ENCODE measurements at regions not wholly inside any gene's neighbourhood (a gene's known extent, or its start where the extent isn't known, plus 50 kb on each side); places are given as distances from the start of the nearest gene placed in this dataset.

DNA sequence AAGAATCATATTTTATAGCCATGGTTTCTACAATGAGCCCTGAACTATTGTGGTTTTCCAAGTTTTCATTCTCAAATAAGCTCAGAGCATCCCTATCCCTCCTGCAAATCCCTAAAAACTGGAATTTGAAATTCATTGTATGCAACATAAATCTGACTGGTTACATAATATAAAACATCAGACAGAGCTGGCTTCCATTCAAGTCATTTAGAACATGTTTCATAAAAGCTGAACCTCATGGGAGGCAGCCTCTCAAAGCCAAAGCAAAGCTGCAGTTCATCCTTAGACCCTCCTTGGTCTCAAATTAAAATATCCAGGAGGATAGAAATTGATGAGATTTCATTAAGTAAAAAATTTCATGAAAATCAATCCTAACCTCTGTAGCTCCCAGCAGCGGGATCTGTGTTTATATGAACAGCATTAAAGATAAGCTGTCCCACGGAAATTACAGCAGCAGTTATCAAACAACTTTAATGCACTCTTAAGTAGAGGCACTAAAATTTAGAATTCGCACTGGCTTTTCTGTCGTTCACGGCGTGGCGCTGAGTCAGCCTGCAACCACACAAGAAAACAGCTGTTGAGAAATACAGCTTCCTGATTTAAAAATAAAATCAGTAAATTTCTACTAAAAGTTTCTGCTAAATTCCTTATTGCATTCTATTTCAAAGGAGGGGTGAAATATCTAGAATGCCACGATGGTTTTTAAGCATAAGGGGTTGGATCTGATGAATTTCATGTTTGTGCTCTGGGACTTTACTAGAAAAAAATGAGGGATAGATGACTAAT is 99.9 kb upstream of the TIAM1 start:
- Histone ChIP-seq H3K79me2 (ENCODE audit: low read length) (no peaks in the 10 kb centered on the region), H3K36me3 (ENCODE audit: insufficient read depth, low read length) (no peaks in the 10 kb centered on the region), H3K4me1 (ENCODE audit: low read length) (no peaks in the 10 kb centered on the region), H2AFZ (ENCODE audit: low read length) (no peak overlapping the region), H3K4me2 (ENCODE audit: low read depth, low read length, poor library complexity, severe bottlenecking) (no peak overlapping the region), H3K9me2 (replicated peaks; ENCODE audit: insufficient read depth, low read length) (no peaks in the 10 kb centered on the region), H3K27ac (ENCODE audit: low read length) (no peak overlapping the region), H3K9ac (ENCODE audit: low read length) (no peak overlapping the region), H3K27me3 (ENCODE audit: low read length) (no peaks in the 10 kb centered on the region), H3K4me3 (ENCODE audit: low read length) (no peak overlapping the region), H4K20me1 (ENCODE audit: insufficient read depth, low read depth, low read length) (no peaks in the 10 kb centered on the region), H3K9me3 (ENCODE audit: low read length) (no peaks in the 10 kb centered on the region)
- no peak for DNase-seq

DNA sequence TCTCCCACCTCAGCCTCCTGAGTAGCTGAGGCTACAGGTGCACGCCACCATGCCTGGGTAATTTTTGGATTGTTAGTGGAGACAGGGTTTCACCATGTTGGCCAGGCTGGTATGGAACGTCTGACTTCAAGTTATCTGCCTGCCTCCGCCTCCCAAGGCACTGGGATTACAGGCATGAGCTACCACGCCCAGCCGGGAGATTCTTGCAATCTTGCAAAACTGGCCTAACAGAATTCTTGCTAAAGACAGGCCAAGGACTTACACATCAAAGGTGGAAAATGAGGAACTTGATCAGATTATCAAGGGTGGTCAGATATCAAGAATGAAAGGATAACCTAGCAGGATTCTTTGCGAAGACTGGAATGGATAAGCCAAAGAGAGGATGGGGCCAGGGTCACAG is 98.3 kb upstream of the TIAM1 start:
- Histone ChIP-seq H3K9me3 (ENCODE audit: low read length) (no peaks in the 10 kb centered on the region), H3K27me3 (ENCODE audit: low read length) (no peaks in the 10 kb centered on the region), H3K9ac (ENCODE audit: low read length) (no peak overlapping the region), H3K36me3 (ENCODE audit: insufficient read depth, low read length) (no peaks in the 10 kb centered on the region), H3K4me2 (ENCODE audit: low read depth, low read length, poor library complexity, severe bottlenecking) (no peak overlapping the region), H3K4me1 (ENCODE audit: low read length) (no peaks in the 10 kb centered on the region), H2AFZ (ENCODE audit: low read length) (no peak overlapping the region), H3K9me2 (replicated peaks; ENCODE audit: insufficient read depth, low read length) (no peaks in the 10 kb centered on the region), H4K20me1 (ENCODE audit: insufficient read depth, low read depth, low read length) (no peaks in the 10 kb centered on the region), H3K4me3 (ENCODE audit: low read length) (no peak overlapping the region), H3K27ac (ENCODE audit: low read length) (no peak overlapping the region), H3K79me2 (ENCODE audit: low read length) (no peaks in the 10 kb centered on the region)
- DNase-seq: no peak

GRCh38 chr21:31429506-31429905 is 85.4 kb upstream of the TIAM1 start:
- Histone ChIP-seq H3K9ac (ENCODE audit: low read length) (no peak overlapping the region), H3K9me2 (replicated peaks; ENCODE audit: insufficient read depth, low read length) (no peaks in the 10 kb centered on the region)

DNA sequence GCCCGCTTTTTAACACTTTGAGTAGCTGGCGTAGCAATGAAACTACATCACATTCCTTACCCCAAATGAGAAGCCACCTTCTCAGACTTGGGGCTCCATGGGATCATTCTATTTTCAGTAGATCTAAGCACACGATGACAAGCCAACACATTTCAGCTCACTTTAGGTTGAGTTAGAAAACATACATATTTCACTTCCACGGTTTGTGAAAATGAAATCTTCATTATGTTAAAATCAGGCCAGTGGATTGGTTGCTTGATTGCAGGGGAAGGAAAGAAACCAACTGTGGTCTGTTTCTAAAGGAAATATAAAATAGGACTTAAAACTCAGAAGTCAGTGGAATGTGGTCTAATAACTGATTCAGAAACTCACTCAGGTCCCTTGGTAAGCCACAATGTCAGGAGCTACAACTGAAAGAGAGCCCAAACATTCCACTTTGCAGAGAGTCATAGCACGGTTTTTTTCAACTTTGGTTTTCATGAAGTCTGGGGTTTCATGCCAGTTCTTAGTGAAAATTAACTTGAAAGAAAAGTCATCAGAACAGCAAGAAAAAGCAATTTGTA is 82.3 kb upstream of the TIAM1 start:
- Histone ChIP-seq H3K79me2 (ENCODE audit: low read length) (no peaks in the 10 kb centered on the region), H3K9ac (ENCODE audit: low read length) (no peak overlapping the region), H3K4me1 (ENCODE audit: low read length) (no peaks in the 10 kb centered on the region), H3K9me3 (ENCODE audit: low read length) (no peaks in the 10 kb centered on the region), H3K4me2 (ENCODE audit: low read depth, low read length, poor library complexity, severe bottlenecking) (no peak overlapping the region), H3K36me3 (ENCODE audit: insufficient read depth, low read length) (no peaks in the 10 kb centered on the region), H3K27me3 (ENCODE audit: low read length) (no peaks in the 10 kb centered on the region), H3K27ac (ENCODE audit: low read length) (no peak overlapping the region), H4K20me1 (ENCODE audit: insufficient read depth, low read depth, low read length) (no peaks in the 10 kb centered on the region), H3K9me2 (replicated peaks; ENCODE audit: insufficient read depth, low read length) (no peaks in the 10 kb centered on the region), H2AFZ (ENCODE audit: low read length) (no peak overlapping the region), H3K4me3 (ENCODE audit: low read length) (no peak overlapping the region)
- no peak for DNase-seq

More at GRCh38 chr21:31429506-31429905, 85.4 kb upstream of the TIAM1 start:
- Histone ChIP-seq H3K36me3 (ENCODE audit: insufficient read depth, low read length) (no peaks in the 10 kb centered on the region), H3K27ac (ENCODE audit: low read length) (no peak overlapping the region), H3K4me3 (ENCODE audit: low read length) (no peak overlapping the region), H3K4me2 (ENCODE audit: low read depth, low read length, poor library complexity, severe bottlenecking) (no peak overlapping the region), H3K9me3 (ENCODE audit: low read length) (no peaks in the 10 kb centered on the region), H3K79me2 (ENCODE audit: low read length) (no peaks in the 10 kb centered on the region), H3K4me1 (ENCODE audit: low read length) (no peaks in the 10 kb centered on the region), H4K20me1 (ENCODE audit: insufficient read depth, low read depth, low read length) (no peaks in the 10 kb centered on the region), H2AFZ (ENCODE audit: low read length) (no peak overlapping the region), H3K27me3 (ENCODE audit: low read length) (no peaks in the 10 kb centered on the region)
- DNase-seq: no peak

DNA sequence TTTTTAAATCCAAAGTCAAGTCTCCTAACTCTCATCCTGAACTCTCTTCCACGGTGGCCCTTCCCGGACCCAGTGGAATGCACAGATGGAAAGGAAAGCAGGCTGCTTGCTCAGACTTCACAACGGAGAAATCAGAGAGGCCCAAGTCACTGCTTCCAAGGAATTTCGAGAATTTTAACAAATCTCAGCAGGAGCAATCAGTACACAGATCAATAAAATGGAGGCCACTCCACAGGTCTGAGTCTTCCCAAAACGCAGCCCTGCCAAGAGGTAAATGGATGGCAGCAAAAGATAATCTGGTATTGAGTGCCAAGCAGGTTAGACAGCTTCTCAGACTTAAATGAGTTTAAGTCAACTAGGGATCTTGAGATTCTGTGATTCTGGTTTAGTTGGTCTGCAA is 81.1 kb upstream of the TIAM1 start:
- Histone ChIP-seq H3K4me3 (ENCODE audit: low read length) (no peak overlapping the region), H3K4me2 (ENCODE audit: low read depth, low read length, poor library complexity, severe bottlenecking) (no peak overlapping the region), H3K9ac (ENCODE audit: low read length) (no peak overlapping the region), H3K4me1 (ENCODE audit: low read length) (no peaks in the 10 kb centered on the region), H3K79me2 (ENCODE audit: low read length) (no peaks in the 10 kb centered on the region), H3K27ac (ENCODE audit: low read length) (no peak overlapping the region), H3K27me3 (ENCODE audit: low read length) (no peaks in the 10 kb centered on the region), H3K9me3 (ENCODE audit: low read length) (no peaks in the 10 kb centered on the region), H4K20me1 (ENCODE audit: insufficient read depth, low read depth, low read length) (no peaks in the 10 kb centered on the region), H2AFZ (ENCODE audit: low read length) (no peak overlapping the region), H3K9me2 (replicated peaks; ENCODE audit: insufficient read depth, low read length) (no peaks in the 10 kb centered on the region), H3K36me3 (ENCODE audit: insufficient read depth, low read length) (no peaks in the 10 kb centered on the region)
- no peak for DNase-seq

GRCh38 chr21:31424058-31424457 is 80.0 kb upstream of the TIAM1 start:
- Histone ChIP-seq H3K79me2 (ENCODE audit: low read length) (no peaks in the 10 kb centered on the region), H3K27ac (ENCODE audit: low read length) (no peak overlapping the region), H3K36me3 (ENCODE audit: insufficient read depth, low read length) (no peaks in the 10 kb centered on the region), H3K27me3 (ENCODE audit: low read length) (no peaks in the 10 kb centered on the region), H4K20me1 (ENCODE audit: insufficient read depth, low read depth, low read length) (no peaks in the 10 kb centered on the region), H3K4me3 (ENCODE audit: low read length) (no peak overlapping the region), H3K4me2 (ENCODE audit: low read depth, low read length, poor library complexity, severe bottlenecking) (no peak overlapping the region), H3K9me2 (replicated peaks; ENCODE audit: insufficient read depth, low read length) (no peaks in the 10 kb centered on the region), H2AFZ (ENCODE audit: low read length) (no peak overlapping the region), H3K4me1 (ENCODE audit: low read length) (no peaks in the 10 kb centered on the region), H3K9ac (ENCODE audit: low read length) (no peak overlapping the region), H3K9me3 (ENCODE audit: low read length) (no peaks in the 10 kb centered on the region)
- no peak for DNase-seq

- Histone ChIP-seq H3K4me2 (ENCODE audit: low read depth, low read length, poor library complexity, severe bottlenecking) (no peak overlapping the region), H4K20me1 (ENCODE audit: insufficient read depth, low read depth, low read length) (no peaks in the 10 kb centered on the region), H3K27me3 (ENCODE audit: low read length) (no peaks in the 10 kb centered on the region), H3K27ac (ENCODE audit: low read length) (no peak overlapping the region), H3K4me3 (ENCODE audit: low read length) (no peak overlapping the region), H3K4me1 (ENCODE audit: low read length) (no peaks in the 10 kb centered on the region), H2AFZ (ENCODE audit: low read length) (no peak overlapping the region), H3K9me2 (replicated peaks; ENCODE audit: insufficient read depth, low read length) (no peaks in the 10 kb centered on the region), H3K9me3 (ENCODE audit: low read length) (no peaks in the 10 kb centered on the region), H3K79me2 (ENCODE audit: low read length) (no peaks in the 10 kb centered on the region), H3K36me3 (ENCODE audit: insufficient read depth, low read length) (no peaks in the 10 kb centered on the region), H3K9ac (ENCODE audit: low read length) (no peak overlapping the region)
- DNase-seq: no peak
Observed at GRCh38 chr21:31420988-31421387, 76.9 kb upstream of the TIAM1 start.

DNA sequence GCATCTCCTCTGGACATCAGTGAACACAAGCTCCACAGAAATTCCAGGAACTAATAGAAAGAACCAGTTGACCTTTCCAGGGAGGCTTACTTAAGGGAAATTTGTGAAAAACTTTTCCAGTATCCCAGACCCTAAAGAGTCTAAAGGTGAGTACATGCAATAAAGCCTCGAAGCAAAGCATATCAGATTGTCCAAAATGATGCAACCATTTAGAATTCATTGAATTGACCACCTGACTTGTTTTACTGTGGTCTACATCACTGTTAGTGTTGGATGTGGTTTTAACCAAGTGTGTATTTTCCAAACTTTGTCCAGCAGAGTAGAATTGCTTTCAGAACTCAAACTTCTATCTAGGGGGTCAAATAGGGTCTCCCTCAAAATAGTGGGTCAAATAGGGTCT is 76.3 kb upstream of the TIAM1 start:
- no peaks in the 10 kb centered on the region for H3K4me1 ChIP-seq (ENCODE audit: low read length)

More for the DNA sequence above, 76.3 kb upstream of the TIAM1 start:
- DNase-seq: no peak
- Histone ChIP-seq H3K9me2 (replicated peaks; ENCODE audit: insufficient read depth, low read length) (no peaks in the 10 kb centered on the region), H3K9ac (ENCODE audit: low read length) (no peak overlapping the region), H3K9me3 (ENCODE audit: low read length) (no peaks in the 10 kb centered on the region), H2AFZ (ENCODE audit: low read length) (no peak overlapping the region), H3K79me2 (ENCODE audit: low read length) (no peaks in the 10 kb centered on the region), H3K27me3 (ENCODE audit: low read length) (no peaks in the 10 kb centered on the region), H3K4me2 (ENCODE audit: low read depth, low read length, poor library complexity, severe bottlenecking) (no peak overlapping the region), H3K4me3 (ENCODE audit: low read length) (no peak overlapping the region), H3K36me3 (ENCODE audit: insufficient read depth, low read length) (no peaks in the 10 kb centered on the region), H3K27ac (ENCODE audit: low read length) (no peak overlapping the region), H4K20me1 (ENCODE audit: insufficient read depth, low read depth, low read length) (no peaks in the 10 kb centered on the region)
